ENCODE measurements at regions not wholly inside any gene's neighbourhood (a gene's known extent, or its start where the extent isn't known, plus 50 kb on each side); places are given as distances from the start of the nearest gene placed in this dataset.

- no peak overlapping the region for H3K4me3 ChIP-seq (ENCODE audit: low read length)
- TF ChIP-seq CTCF (conservative IDR thresholded peaks at IDR 0.05; ENCODE audit: low read length): no peak
- no peak for DNase-seq (ENCODE audit: low read depth)
Observed at GRCh38 chr10:130958003-130958402, 353.5 kb downstream of the TCERG1L start.

GRCh38 chr10:130958981-130959751 lies 352.4 kb downstream of the TCERG1L start:
- no peak overlapping the region for H3K4me3 ChIP-seq (ENCODE audit: low read length)
- no peak for DNase-seq (ENCODE audit: low read depth)
- TF ChIP-seq CTCF (conservative IDR thresholded peaks at IDR 0.05; ENCODE audit: low read length): no peak

- no peak for TF ChIP-seq CTCF (conservative IDR thresholded peaks at IDR 0.05; ENCODE audit: low read length)
- no peak for DNase-seq (ENCODE audit: low read depth)
- H3K4me3 ChIP-seq (ENCODE audit: low read length): no peak overlapping the region
Observed at GRCh38 chr10:130959752-130960195, 351.7 kb downstream of the TCERG1L start.

- no peak for TF ChIP-seq CTCF (conservative IDR thresholded peaks at IDR 0.05; ENCODE audit: low read length)
- DNase-seq (ENCODE audit: low read depth): no peak
- no peak overlapping the region for H3K4me3 ChIP-seq (ENCODE audit: low read length)
Observed at GRCh38 chr10:130960531-130960930, 351.0 kb downstream of the TCERG1L start.

GRCh38 chr10:130961506-130962239 lies 349.8 kb downstream of the TCERG1L start:
- no peak for TF ChIP-seq CTCF (conservative IDR thresholded peaks at IDR 0.05; ENCODE audit: low read length)
- no peak overlapping the region for H3K4me3 ChIP-seq (ENCODE audit: low read length)
- no peak for DNase-seq (ENCODE audit: low read depth)

- no peak for DNase-seq (ENCODE audit: low read depth)
- no peak for TF ChIP-seq CTCF (conservative IDR thresholded peaks at IDR 0.05; ENCODE audit: low read length)
- H3K4me3 ChIP-seq (ENCODE audit: low read length): no peak overlapping the region
Observed at GRCh38 chr10:130962240-130963051, 349.1 kb downstream of the TCERG1L start.

All from AG10803 (cell line).